Activated T-cell treated with anti-CD3 and anti-CD28 coated beads for 48 hours (primary cell): ENCODE measurements at regions not wholly inside any gene's neighbourhood (a gene's known extent, or its start where the extent isn't known, plus 50 kb on each side); places are given as distances from the start of the nearest gene placed in this dataset.

Experiments used
- DNase-seq: peaks from one replicate; pipeline ENCODE4 v3.0.0-alpha.2; 2020; ENCODE audit warnings: low read depth

GRCh38 chr11:115718945-115719344 is 214.7 kb upstream of the CADM1 start:
- DNase-seq, result no peak

DNA sequence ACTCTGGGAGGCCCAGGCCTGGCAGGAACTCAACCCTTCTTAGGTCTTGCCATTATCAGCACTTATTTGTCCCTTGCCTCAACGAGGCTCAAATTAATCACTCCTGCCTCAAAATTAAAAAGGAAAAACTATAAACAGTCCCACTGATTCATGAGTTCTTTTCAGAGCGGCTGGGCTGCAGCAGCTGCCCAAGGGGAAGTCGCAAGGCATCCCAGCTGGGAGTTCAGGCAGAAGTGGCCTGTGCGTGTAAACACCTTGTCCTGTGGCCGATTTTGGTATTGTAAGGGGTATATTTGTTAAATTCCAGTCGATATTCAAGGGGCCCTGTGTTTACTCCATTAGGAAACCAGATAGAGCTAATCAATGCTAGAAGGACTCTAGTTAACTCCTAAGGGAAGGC is 213.9 kb upstream of the CADM1 start:
- no peak for DNase-seq

- DNase-seq, result no peak
Observed at GRCh38 chr11:115716601-115717529, 212.7 kb upstream of the CADM1 start.

GRCh38 chr11:115716080-115716479 is 211.9 kb upstream of the CADM1 start:
- no peak for DNase-seq

GRCh38 chr11:115715251-115715770 is 211.1 kb upstream of the CADM1 start:
- DNase-seq, result no peak

GRCh38 chr11:115712296-115712695 is 208.1 kb upstream of the CADM1 start:
- no peak for DNase-seq

DNA sequence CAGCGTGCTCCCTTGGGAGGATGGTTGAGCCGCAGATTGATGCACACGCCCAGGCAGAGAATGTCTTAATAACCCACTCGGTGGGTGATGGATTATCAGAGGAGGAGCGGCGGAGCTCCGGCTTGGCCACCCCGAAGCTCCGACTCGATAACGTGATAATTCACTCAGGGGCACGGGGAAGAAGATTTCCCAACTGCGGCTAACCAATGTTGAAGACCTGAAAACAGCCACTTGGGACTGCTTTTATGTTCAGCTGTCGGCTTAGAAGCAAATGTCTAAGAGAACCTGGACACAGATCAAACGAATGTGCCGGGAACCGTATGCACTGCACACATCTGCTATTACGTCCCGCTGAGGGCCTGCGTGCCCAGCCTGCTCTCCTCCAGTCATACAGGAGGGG is 206.8 kb upstream of the CADM1 start:
- no peak for DNase-seq

DNA sequence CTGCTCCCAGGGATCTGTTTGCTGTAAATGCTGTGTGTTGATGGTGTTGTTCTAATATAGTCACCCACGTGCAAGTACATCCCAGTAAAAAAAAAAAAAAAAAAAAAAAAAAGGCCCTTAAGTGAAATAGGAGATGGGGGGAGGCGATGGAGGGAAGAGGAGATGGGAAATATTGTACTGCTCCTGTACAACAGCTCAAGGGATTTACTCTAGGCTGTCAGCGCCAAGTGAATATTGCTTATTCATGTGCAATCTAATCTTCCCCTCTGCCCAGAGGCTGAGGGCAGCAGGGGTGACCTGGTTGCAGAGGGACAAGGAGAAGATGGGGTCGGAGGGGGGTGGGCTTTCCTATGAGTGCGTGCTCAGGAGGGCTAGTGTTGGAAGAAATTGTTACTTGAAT is 206.2 kb upstream of the CADM1 start:
- DNase-seq, result no peak

GRCh38 chr11:115709297-115709696 is 205.1 kb upstream of the CADM1 start:
- DNase-seq, result no peak

DNA sequence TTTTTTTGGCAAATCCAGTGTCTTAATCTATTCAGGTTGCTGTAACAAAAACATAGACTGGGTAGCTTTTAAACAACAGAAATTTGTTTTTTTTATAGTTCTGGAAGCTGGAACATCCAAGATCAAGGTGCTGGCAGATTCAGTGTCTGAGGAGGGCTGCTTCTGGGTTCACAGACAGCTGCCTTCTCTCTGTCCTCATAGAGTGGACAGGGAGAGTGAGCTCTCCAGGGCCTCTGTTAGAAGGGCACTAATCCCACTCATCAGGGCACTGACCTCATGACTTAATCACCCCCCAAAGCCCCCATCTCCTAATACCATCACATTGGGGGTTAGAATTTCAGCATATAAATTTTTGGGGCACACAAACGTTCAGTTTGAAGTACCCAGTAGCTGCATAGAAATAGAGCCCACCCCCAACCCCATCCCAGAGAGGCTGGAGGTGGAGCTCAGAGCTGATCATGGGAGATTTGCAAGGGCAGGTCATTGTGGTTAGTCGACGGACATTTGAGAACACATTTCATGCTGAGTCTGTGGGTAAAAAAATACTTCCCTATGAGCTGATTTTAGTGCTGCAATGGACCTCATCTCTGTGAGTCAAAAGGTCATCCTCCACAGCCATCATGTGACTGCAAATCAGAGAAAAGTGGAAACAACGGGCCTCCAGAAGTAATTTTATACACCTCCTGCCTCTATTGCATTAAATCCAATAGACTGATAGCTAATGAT is 203.1 kb upstream of the CADM1 start:
- DNase-seq, result no peak

DNA sequence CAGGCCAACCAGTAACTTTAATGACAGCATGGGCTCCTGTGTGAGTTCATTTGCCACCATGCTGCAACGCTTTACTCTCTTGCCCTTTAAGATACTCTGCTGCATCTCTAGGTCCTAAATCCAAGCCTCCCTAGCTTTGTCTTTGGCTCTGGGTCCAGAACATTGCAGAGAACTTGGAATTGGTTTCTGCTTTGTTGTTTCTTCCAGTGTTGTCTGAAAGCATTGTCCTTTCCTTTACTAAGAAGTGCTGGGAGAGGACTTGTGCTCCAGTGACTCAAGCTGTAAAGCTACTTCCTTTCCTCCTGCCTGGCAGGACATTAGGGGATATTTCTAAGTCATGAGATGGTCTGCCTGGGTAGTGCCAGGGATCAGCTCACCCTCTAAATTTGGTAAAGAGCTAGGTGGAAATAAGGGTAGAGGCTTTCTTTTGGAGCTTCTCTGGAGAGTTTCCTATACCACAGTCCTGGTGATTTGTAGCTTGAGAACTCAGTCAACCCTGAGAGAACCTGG is 202.5 kb upstream of the CADM1 start:
- no peak for DNase-seq

DNA sequence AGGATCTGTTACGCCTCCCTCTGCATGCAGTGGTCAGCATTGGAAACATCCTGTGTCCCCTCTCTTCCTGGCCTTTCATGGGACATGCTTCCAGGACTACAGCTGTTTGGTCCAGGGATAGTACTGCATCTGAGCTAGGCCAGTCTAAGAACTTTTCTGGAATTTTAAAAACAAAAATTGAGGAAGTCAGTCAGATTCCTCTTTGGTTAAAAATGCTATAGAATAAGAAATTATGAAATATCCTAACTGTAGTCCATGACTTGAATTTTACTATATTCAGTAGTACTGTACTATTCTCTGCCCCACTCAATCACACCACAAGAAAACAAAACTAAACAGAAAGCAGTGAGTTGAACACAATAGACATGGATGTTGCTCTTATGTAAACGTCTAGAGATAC is 201.0 kb upstream of the CADM1 start:
- no peak for DNase-seq

GRCh38 chr11:115700981-115701875 is 197.0 kb upstream of the CADM1 start:
- no peak for DNase-seq

GRCh38 chr11:115700496-115700895 is 196.3 kb upstream of the CADM1 start:
- DNase-seq, result no peak

DNA sequence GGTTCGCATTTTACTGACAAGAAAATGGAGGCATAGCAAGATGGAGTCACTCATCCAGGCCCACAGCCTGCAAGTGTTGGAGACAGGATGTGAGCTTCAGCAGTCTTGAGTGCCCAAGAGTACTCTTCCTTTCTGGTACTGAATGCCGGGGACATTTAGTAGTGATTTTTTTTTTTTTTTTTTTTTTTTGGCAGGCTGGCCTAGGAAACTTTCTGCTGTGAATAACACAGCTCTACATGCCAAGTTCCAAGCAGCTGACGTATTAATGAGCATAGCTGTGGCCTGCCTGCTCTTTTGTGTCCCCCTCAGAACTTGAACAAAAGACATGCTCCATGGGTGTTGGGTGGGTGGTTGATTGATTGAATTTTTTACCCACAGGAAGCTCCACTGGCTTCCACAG is 195.5 kb upstream of the CADM1 start:
- no peak for DNase-seq

- no peak for DNase-seq
Observed at GRCh38 chr11:115699326-115699725, 195.1 kb upstream of the CADM1 start.

GRCh38 chr11:115698243-115698642 is 194.0 kb upstream of the CADM1 start:
- DNase-seq, result no peak

GRCh38 chr11:115696563-115696962 is 192.3 kb upstream of the CADM1 start:
- no peak for DNase-seq

- DNase-seq, result no peak
Observed at GRCh38 chr11:115695677-115696364, 191.6 kb upstream of the CADM1 start.

- DNase-seq, result no peak
Observed at GRCh38 chr11:115693002-115693401, 188.8 kb upstream of the CADM1 start.

DNA sequence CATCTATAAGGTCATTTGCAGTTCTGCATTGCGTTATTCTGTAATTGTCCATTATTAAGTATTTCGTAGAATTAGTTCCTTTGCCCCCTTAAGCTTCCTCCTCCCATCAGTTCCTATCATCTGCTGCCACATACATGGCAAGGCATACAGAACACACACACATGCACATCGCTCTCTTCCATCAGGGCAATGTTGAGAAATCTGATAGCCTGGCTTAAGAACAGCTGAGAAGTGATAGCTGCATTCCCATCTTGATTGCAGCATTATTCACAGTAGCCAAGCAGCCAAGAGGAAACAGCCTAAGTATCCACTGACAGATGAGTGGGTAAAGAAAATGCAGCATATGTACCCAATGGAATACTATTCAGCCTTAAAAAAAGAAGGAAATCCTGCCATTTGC is 186.8 kb upstream of the CADM1 start:
- DNase-seq, result no peak
